HEK293 (cell line): ENCODE measurements at regions not wholly inside any gene's neighbourhood (a gene's known extent, or its start where the extent isn't known, plus 50 kb on each side); places are given as distances from the start of the nearest gene placed in this dataset.

Experiments used
- CTCF ChIP-seq: fragments of 450-650 bp; formaldehyde crosslinking; IDR thresholded peaks from 2 replicates; pipeline ENCODE4 v1.5.1; 2016; ENCODE audit warnings: missing biosample characterization, missing genetic modification characterization
- SETDB1 ChIP-seq: IDR thresholded peaks from one replicate; pipeline ENCODE4 v1.6.1; 2017; ENCODE audit warnings: mild to moderate bottlenecking, low read length, moderate library complexity, mixed read lengths; ENCODE audit not compliant: insufficient read length
- ZBTB21 ChIP-seq: fragments of 450-650 bp; formaldehyde crosslinking; IDR thresholded peaks from 2 replicates; pipeline ENCODE4 v1.5.1; 2017; ENCODE audit warnings: missing biosample characterization, missing genetic modification characterization

DNA sequence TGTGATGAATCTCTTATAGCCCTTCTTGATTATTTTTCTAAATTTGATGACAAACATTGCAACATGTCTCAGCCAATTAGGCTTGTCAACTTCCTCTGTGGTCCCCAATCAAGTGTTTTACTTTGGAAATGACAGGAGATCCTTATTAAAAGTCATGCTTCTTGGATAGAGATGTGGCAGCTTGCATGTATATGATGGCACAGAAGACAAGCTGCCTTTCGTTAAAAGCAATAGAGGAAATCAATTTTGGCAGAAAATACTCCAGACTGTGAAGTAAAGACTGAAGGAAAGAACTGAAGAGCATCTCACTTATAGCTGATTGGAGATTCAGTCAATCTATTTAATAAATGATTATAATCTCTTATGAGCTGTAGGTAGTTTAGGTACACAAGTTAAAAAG, 419.6 kb downstream of the PCDH7 start:
- no peak for TF ChIP-seq CTCF
- no peak for TF ChIP-seq ZBTB21 (tag by site-specific recombination)
- no peak for TF ChIP-seq SETDB1
